Nephron progenitor cell (in vitro differentiated cells): ENCODE measurements at regions not wholly inside any gene's neighbourhood (a gene's known extent, or its start where the extent isn't known, plus 50 kb on each side); places are given as distances from the start of the nearest gene placed in this dataset.
"Not testable (repeated sequence)": the region's sequence is repeated elsewhere in the genome, so short reads cannot be mapped to it uniquely, and the experiment has no call there.

Experiments
- DNase-seq: peaks from one replicate; pipeline ENCODE4 v3.0.0; 2021
- H3K27ac Mint-ChIP-seq: 2 replicates; pipeline ENCODE4 v1.8.0; 2021; ENCODE audit warnings: mild to moderate bottlenecking, moderate library complexity, mixed read lengths
- H3K27me3 Mint-ChIP-seq: 2 replicates; pipeline ENCODE4 v1.8.0; 2021; ENCODE audit warnings: mild to moderate bottlenecking, low read depth, mixed read lengths; ENCODE audit not compliant: poor library complexity
- H3K36me3 Mint-ChIP-seq: 2 replicates; pipeline ENCODE4 v1.8.0; 2021; ENCODE audit warnings: low read depth, mixed read lengths
- H3K4me1 Mint-ChIP-seq: 2 replicates; pipeline ENCODE4 v1.8.0; 2021; ENCODE audit warnings: mixed read lengths
- H3K4me3 Mint-ChIP-seq: 2 replicates; pipeline ENCODE4 v1.8.0; 2021; ENCODE audit warnings: mild to moderate bottlenecking, moderate library complexity, mixed read lengths
- H3K9me3 Mint-ChIP-seq: 2 replicates; pipeline ENCODE4 v1.8.0; 2021; ENCODE audit warnings: mild to moderate bottlenecking, moderate library complexity, mixed read lengths
- TF ChIP-seq, protein P1 (sequence below): fragments of 200-600 bp; sonication (generic); IDR thresholded peaks from 2 replicates; pipeline ENCODE4 v1.5.0; 2021; ENCODE audit warnings: antibody characterized with exemption

DNA sequence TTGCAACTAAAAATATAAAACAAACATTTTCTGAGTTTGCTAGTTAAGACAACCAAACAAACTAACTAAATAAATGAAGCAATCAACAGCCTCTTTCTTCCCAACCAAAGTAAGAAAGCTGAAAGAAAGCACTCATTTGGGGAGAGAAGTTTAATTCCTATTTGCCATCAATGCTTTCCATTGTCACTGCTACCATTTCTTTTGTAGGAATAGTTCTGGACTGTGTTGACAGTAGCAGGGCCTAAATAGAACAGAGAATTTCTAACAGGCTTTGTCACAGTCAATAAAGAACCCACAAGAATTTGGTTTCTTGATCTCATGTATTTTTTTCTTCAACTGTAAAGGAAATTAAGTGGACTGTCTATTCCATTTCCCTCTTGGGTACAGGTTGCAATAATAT, 1886.4 kb upstream of the TENM3 start:
- H3K4me1 Mint-ChIP-seq, result no peaks in the 10 kb centered on the region
- DNase-seq, result no peak
- H3K27me3 Mint-ChIP-seq, result peaks cover 3% of the 10 kb centered on the region
- no peaks in the 10 kb centered on the region for H3K9me3 Mint-ChIP-seq
- no peak overlapping the region for H3K4me3 Mint-ChIP-seq
- TF ChIP-seq, protein P1, sequence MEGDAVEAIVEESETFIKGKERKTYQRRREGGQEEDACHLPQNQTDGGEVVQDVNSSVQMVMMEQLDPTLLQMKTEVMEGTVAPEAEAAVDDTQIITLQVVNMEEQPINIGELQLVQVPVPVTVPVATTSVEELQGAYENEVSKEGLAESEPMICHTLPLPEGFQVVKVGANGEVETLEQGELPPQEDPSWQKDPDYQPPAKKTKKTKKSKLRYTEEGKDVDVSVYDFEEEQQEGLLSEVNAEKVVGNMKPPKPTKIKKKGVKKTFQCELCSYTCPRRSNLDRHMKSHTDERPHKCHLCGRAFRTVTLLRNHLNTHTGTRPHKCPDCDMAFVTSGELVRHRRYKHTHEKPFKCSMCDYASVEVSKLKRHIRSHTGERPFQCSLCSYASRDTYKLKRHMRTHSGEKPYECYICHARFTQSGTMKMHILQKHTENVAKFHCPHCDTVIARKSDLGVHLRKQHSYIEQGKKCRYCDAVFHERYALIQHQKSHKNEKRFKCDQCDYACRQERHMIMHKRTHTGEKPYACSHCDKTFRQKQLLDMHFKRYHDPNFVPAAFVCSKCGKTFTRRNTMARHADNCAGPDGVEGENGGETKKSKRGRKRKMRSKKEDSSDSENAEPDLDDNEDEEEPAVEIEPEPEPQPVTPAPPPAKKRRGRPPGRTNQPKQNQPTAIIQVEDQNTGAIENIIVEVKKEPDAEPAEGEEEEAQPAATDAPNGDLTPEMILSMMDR, result no peak
- no peak overlapping the region for H3K27ac Mint-ChIP-seq
- no peaks in the 10 kb centered on the region for H3K36me3 Mint-ChIP-seq

DNA sequence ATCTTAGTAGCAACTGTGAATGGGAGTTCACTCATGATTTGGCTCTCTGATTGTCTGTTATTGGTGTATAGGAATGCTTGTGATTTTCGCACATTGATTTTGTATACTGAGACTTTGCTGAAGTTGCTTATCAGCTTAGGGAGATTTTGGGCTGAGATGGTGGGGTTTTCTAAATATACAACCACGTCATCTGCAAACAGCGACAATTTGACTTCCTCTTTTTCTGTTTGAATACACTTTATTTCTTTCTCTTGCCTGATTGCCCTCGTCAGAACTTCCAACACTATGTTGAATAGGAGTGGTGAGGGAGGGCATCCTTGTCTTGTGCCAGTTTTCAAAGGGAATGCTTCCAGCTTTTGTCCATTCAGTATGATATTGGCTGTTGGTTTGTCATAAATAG, 1883.1 kb upstream of the TENM3 start:
- not testable (repeated sequence) for H3K9me3 Mint-ChIP-seq, H3K27ac Mint-ChIP-seq, DNase-seq, H3K27me3 Mint-ChIP-seq, H3K36me3 Mint-ChIP-seq, H3K4me1 Mint-ChIP-seq, H3K4me3 Mint-ChIP-seq

DNA sequence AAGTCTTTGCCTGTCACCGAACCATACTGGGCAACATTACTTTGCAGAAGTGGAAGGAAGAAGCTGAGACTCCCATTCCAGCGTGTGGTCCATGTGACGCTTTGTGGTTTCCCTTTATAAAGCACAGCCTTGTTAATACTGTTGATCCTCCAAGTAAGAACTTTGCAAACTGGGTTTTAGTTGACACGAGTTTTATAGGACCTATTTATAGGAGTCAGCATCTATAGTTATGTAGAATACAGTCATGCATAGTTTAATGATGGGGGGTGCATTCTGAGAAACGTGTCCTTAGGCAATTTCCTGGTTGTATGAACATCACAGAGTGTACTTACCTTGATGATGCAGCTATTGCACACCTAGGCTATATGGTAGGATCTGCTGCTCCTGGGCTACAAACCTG, 1879.4 kb upstream of the TENM3 start:
- Mint-ChIP-seq H3K4me1 (no peaks in the 10 kb centered on the region), H3K4me3 (no peak overlapping the region), H3K9me3 (no peaks in the 10 kb centered on the region), H3K27ac (no peak overlapping the region), H3K36me3 (no peaks in the 10 kb centered on the region), H3K27me3 (peaks cover 4% of the 10 kb centered on the region)
- TF ChIP-seq, protein P1, result no peak
- DNase-seq, result no peak

DNA sequence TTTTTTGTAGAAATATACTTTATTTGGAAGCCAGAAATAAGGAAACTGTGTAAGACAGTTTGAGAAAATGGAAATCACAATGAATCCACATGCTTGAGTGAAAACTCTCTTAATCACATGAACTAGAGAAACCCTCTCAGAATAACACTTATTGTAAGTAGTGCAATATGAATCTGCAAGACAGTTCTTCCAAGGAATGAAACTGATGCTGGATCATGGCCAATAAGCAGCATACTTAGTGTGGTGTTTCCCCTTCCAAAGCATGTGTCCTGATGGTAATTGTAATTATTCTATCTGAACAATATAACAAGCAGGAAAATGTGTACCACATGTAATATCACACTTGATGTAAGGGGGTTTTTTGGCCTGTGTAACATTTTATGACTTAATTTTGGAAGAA, 1870.5 kb upstream of the TENM3 start:
- Mint-ChIP-seq H3K4me3 (no peak overlapping the region), H3K9me3 (no peaks in the 10 kb centered on the region), H3K4me1 (no peaks in the 10 kb centered on the region), H3K27me3 (peaks cover 10% of the 10 kb centered on the region), H3K36me3 (no peaks in the 10 kb centered on the region), H3K27ac (no peak overlapping the region)
- TF ChIP-seq, protein P1, result no peak
- DNase-seq, result no peak

DNA sequence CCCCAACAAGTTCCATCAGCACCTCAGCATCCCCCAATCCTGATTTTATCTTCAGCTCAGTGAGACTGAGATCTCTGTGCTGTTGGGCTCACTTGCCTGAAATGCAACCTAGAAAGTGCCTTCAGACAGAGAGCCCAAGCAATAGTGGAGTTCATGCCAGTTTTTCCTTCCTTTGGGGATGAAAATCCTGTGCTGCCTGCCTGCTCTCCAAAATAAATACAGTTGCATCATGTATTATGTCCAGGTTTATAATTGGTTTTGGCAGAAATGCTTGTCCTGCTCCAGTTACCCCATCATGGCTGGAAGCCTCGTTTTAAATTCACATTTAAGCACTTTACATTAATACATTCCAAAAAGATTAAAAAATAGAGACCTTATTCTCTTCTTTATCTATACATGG, 1865.5 kb upstream of the TENM3 start:
- Mint-ChIP-seq H3K27ac (no peak overlapping the region), H3K4me3 (no peak overlapping the region), H3K36me3 (no peaks in the 10 kb centered on the region), H3K4me1 (peaks cover 5% of the 10 kb centered on the region), H3K27me3 (peaks cover 11% of the 10 kb centered on the region), H3K9me3 (no peaks in the 10 kb centered on the region)
- TF ChIP-seq, protein P1, result no peak
- no peak for DNase-seq

DNA sequence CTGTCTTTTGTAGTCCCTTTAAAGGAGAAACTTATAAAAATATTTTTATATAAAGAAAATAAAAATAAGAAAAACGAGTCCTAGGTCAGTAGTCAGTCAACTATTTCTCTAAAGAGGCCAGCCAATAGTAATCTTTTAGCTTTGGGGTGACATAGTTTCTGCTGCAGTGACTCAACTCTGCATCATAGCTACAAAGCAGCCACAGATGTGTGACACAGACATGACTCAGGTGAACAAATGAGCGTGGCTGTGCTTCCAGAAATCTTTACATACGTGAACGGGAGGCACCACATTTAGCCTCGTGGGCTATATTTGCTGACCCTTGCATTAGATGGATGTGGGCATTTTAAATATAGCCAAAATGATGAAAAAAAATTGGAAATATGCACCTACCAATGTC, 1862.5 kb upstream of the TENM3 start:
- Mint-ChIP-seq H3K27me3 (peaks cover 11% of the 10 kb centered on the region), H3K9me3 (no peaks in the 10 kb centered on the region), H3K4me3 (no peak overlapping the region), H3K36me3 (no peaks in the 10 kb centered on the region), H3K27ac (no peak overlapping the region), H3K4me1 (peaks cover 5% of the 10 kb centered on the region)
- TF ChIP-seq, protein P1, result no peak
- no peak for DNase-seq
